AG10803 (cell line): ENCODE measurements at regions not wholly inside any gene's neighbourhood (a gene's known extent, or its start where the extent isn't known, plus 50 kb on each side); places are given as distances from the start of the nearest gene placed in this dataset.

ENCODE experiments used
- DNase-seq: peaks from one replicate; pipeline ENCODE4 v3.0.0; 2010; ENCODE audit warnings: low read depth
- H3K4me3 ChIP-seq: 2 replicates; pipeline ENCODE4 v1.5.1; 2011; ENCODE audit warnings: mild to moderate bottlenecking, low read length, control low read depth
- CTCF ChIP-seq: conservative IDR thresholded peaks from 2 replicates; pipeline ENCODE4 v1.5.1; 2011; ENCODE audit warnings: mild to moderate bottlenecking, low read length, control low read depth, inconsistent platforms

GRCh38 chr11:92477686-92478085, 253.1 kb downstream of the FAT3 start:
- no peak for TF ChIP-seq CTCF
- no peak for DNase-seq
- H3K4me3 ChIP-seq = no peak overlapping the region

GRCh38 chr11:92480499-92480898, 255.9 kb downstream of the FAT3 start:
- TF ChIP-seq CTCF = no peak
- no peak overlapping the region for H3K4me3 ChIP-seq
- peak; percentile 55 for DNase-seq

- TF ChIP-seq CTCF = no peak
- DNase-seq = no peak
- no peak overlapping the region for H3K4me3 ChIP-seq
These were observed 258.0 kb downstream of the FAT3 start for GRCh38 chr11:92482492-92483060.

DNA sequence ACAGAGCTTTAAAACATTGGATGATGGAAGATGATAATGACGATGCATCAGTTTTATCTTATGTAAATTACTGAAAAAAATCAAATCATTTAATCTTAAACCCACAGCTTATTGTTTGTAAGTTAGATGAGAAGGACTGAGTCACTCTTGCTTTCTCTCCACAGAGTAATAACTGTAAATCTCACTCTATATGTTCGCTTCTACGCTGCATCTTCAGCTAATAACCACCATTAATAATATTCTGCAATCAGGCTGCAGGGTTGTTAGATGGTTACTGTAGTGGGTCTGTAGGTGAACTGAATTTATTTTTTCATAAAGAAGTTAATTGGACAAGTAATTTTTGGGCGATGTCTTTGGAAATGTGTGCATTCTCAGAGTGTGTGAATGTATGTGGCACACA, 260.0 kb downstream of the FAT3 start:
- no peak overlapping the region for H3K4me3 ChIP-seq
- DNase-seq = no peak
- TF ChIP-seq CTCF = no peak

- no peak for TF ChIP-seq CTCF
- no peak for DNase-seq
- no peak overlapping the region for H3K4me3 ChIP-seq
These were observed 265.3 kb downstream of the FAT3 start for GRCh38 chr11:92489826-92490399.

DNA sequence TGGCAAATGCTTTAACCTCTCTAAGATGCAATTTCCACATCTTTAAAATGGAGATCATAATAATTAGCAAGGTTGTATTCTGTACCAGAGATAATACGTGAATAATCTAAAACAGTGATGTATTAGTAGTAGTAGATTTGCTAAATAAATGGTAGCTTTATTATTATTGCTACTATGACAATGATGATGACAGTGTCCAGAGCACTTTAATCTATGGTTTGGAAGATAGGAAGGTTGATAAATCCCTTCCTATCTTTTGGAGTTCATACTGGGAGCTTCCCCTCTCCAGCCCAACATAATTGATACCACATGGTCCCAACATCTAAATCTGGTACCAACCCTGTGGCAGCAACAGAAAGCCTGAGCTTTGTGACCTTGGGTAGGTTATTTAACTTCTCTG, 267.8 kb downstream of the FAT3 start:
- DNase-seq = no peak
- no peak for TF ChIP-seq CTCF
- no peak overlapping the region for H3K4me3 ChIP-seq

GRCh38 chr11:92495107-92495793, 270.6 kb downstream of the FAT3 start:
- TF ChIP-seq CTCF = no peak
- H3K4me3 ChIP-seq = no peak overlapping the region
- DNase-seq = no peak
